Heart right ventricle (tissue), 16 donors: ENCODE measurements at regions not wholly inside any gene's neighbourhood (a gene's known extent, or its start where the extent isn't known, plus 50 kb on each side); places are given as distances from the start of the nearest gene placed in this dataset.

Experiments used
- ATAC-seq, 8 donors: fragments of 200-7000 bp; cut with Tn5 transposase; one replicate each; pipeline ENCODE4 v1.9.1; 2020; ENCODE audit warnings: mild to moderate bottlenecking in 8 of 8, moderate library complexity in 8 of 8, moderate number of reproducible peaks in 1 of 8
- DNase-seq, 2 donors: peaks; one replicate each; pipeline ENCODE4 v3.0.0-alpha.2; 2020
- H3K27ac ChIP-seq, 10 donors: fragments of 200-600 bp; sonication (generic) in 2 of 10; one replicate each; pipeline versions ENCODE4 v1.5.0 to v1.8.0; 2020 to 2022; ENCODE audit warnings: mild to moderate bottlenecking in 3 of 10
- H3K27me3 ChIP-seq, 7 donors: fragments of 200-600 bp; one replicate each; pipeline ENCODE4 v1.8.0; 2021 to 2022; ENCODE audit warnings: mild to moderate bottlenecking in 2 of 7
- H3K36me3 ChIP-seq, 9 donors: fragments of 200-600 bp; sonication (generic) in 1 of 9; one replicate each; pipeline versions ENCODE4 v1.5.0 to v1.8.0; 2020 to 2022; ENCODE audit warnings: mild to moderate bottlenecking in 2 of 9
- H3K4me1 ChIP-seq, 9 donors: fragments of 200-600 bp; sonication (generic) in 1 of 9; one replicate each; pipeline versions ENCODE4 v1.5.0 to v1.8.0; 2020 to 2022; ENCODE audit warnings: mild to moderate bottlenecking in 4 of 9
- H3K4me3 ChIP-seq, 10 donors: fragments of 200-600 bp; sonication (generic) in 2 of 10; one replicate each; pipeline versions ENCODE4 v1.5.0 to v1.8.0; 2020 to 2022; ENCODE audit warnings: mild to moderate bottlenecking in 7 of 10, moderate library complexity in 2 of 10
- H3K9me3 ChIP-seq, 11 donors: fragments of 200-600 bp in 10 of 11; sonication (generic) in 2 of 11; one replicate each; pipeline versions ENCODE4 v1.5.0 to v1.8.0; 2013 to 2022; ENCODE audit warnings: mild to moderate bottlenecking in 2 of 11, control low read depth in 1 of 11, moderate library complexity in 1 of 11
- CTCF ChIP-seq, 9 donors: fragments of 200-600 bp; sonication (generic) in 2 of 9; IDR thresholded peaks; one replicate each; pipeline versions ENCODE4 v1.5.0 to v1.8.0; 2021 to 2022; ENCODE audit warnings: antibody characterized with exemption in 9 of 9, mild to moderate bottlenecking in 5 of 9, moderate library complexity in 1 of 9
- WGBS, 2 donors: extraction: QIAGEN DNeasy Blood & Tissue Kit; methylation state at CpG; one replicate each; pipeline ENCODE4 v1.1.7; 2013; ENCODE audit warnings: inconsistent platforms in 1 of 2; 5-methylcytosine and 5-hydroxymethylcytosine counted together
- intact Hi-C, 10 donors: fragments of 100-400 bp; cut with DNase I; formaldehyde crosslinking; loops; one replicate each; pipeline versions ENCODE4 v1.11.1 to v1.14.2; 2022
- donor health status: Arrhythmogenic right ventricular cardiomyopathy.
- donor health status: ischemic (EF 13 %, LVEDD 7.1; RV severe dilation, severe dysfunction).
- donor health status: healthy with polysubstance abuse.
- donor health status: DM: no; HTN: yes; CAD: no.
- donor health status: DM: no; HTN: no; CAD: no.
- donor health status: ischemic (EF 25% LVEDD 6.9; RV normal size, moderate dysfunction).
- donor health status: ischemic (EF 25% LVEDD 5.7; RV mildly dilated, moderate dysfunction).
- donor health status: healthy.
- donor health status: DM: yes; HTN: yes; CAD: no.
- donor health status: Ischemic cardiomyopathy.
- donor health status: ischemic (EF 35%, LVEDD 5.7; RV mildly dilated, moderate dysfunction).
- donor health status: nonischemic (EF 11% LVEDD 7.7; RV severe dilation, severe dysfunction).
- donor health status: DM: yes; HTN: yes; CAD: no.
- donor health status: PGD.
- donor health status: ischemic (EF 29% LVEDD 5.4; RV normal size, mild dysfunction).
- donor health status: nonischemic (EF 23%, LVEDD 6.1; RV moderate dilation, normal function).

DNA sequence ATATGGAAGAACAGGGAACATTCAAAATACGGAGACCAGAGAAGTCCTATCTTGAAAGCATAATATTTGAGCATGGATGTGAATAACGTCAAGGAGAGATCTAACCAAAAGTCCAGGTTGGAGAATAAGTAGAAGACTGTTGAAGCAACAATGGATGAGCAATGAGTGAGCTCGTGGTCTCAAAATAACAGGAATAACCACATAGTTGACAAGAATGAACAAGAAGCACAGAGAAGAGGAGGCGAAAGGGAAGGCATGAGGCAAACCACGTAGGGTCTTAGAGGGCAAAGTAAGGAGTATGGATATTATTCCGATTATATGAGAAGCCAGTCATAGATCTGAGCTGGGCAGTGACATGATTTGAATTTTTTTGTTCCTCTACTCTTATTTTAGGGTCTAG, 710.2 kb downstream of the BRINP1 start:
- intact Hi-C loops: no loop called here
- H3K36me3 ChIP-seq: no peaks in the 10 kb centered on the region
- H3K9me3 ChIP-seq: no peaks in the 10 kb centered on the region
- no peaks in the 10 kb centered on the region for H3K4me1 ChIP-seq
- WGBS, 2 donors: 59 to 62% methylated on average over 6 of the region's 6 CpGs
- ATAC-seq (no peak), DNase-seq (no peak)
- no peak overlapping the region for H3K27ac ChIP-seq
- H3K27me3 ChIP-seq: no peaks in the 10 kb centered on the region
- TF ChIP-seq CTCF (IDR thresholded peaks at IDR 0.05): no peak
- H3K4me3 ChIP-seq: no peak overlapping the region

DNA sequence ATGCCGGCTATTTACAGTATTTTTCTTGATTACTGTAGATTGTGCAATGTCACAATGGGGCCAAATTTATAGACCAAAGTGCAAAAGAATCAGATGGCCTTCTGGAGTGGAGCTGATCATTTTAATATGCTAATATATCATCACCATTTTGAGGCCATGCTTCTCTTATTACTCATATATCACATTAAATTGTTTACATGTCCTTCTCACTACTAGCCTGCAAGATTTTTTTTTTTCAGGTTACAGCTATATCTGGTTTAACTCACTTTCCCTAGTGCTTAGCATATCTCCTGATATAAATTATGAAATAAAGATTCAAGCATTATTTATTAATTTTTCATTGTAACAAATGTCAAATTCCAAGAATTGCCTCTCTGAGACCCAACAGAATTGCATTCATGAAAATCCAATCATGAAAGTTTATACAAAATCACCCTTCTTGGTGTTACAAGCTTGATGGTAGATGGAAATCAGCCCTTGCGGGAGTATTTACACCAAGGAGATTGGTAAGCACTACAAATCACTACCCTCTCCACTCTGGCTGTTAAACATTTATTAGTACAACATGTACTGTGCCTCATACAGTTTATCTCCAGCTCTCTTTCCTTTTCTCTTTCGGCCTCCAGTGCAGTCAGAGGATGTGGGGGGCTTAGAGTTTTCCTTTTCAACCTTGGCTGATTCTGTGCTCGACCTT, 703.9 kb downstream of the BRINP1 start:
- no peak overlapping the region for H3K4me3 ChIP-seq
- intact Hi-C loops: no loop called here
- peaks cover 0 to 4% (median 0%) of the 10 kb centered on the region in 11 donors for H3K9me3 ChIP-seq
- DNase-seq: no peak
- ATAC-seq: no peak
- TF ChIP-seq CTCF (IDR thresholded peaks at IDR 0.05): no peak
- no peak overlapping the region for H3K27ac ChIP-seq
- no peaks in the 10 kb centered on the region for H3K36me3 ChIP-seq
- no peaks in the 10 kb centered on the region for H3K4me1 ChIP-seq
- 66 to 74% methylated on average over 4 of the region's 4 CpGs for WGBS, 2 donors
- H3K27me3 ChIP-seq: no peaks in the 10 kb centered on the region

- H3K9me3 ChIP-seq: peaks cover 0 to 4% (median 0%) of the 10 kb centered on the region in 11 donors
- 79 to 82% methylated on average over 11 of the region's 11 CpGs for WGBS, 2 donors
Measured at GRCh38 chr9:118670011-118670953, 699.0 kb downstream of the BRINP1 start.

More at GRCh38 chr9:118670011-118670953, 699.0 kb downstream of the BRINP1 start:
- ATAC-seq (no peak), DNase-seq (no peak)
- intact Hi-C loops: no loop called here
- no peaks in the 10 kb centered on the region for H3K36me3 ChIP-seq
- H3K4me3 ChIP-seq: no peak overlapping the region
- no peak overlapping the region for H3K27ac ChIP-seq
- H3K4me1 ChIP-seq: no peaks in the 10 kb centered on the region
- no peaks in the 10 kb centered on the region for H3K27me3 ChIP-seq
- TF ChIP-seq CTCF (IDR thresholded peaks at IDR 0.05): no peak
